Keratinocyte (primary cell): ENCODE measurements at regions not wholly inside any gene's neighbourhood (a gene's known extent, or its start where the extent isn't known, plus 50 kb on each side); places are given as distances from the start of the nearest gene placed in this dataset.

Experiments
- DNase-seq: peaks from one replicate; pipeline ENCODE4 v3.0.0-alpha.2; 2011; ENCODE audit warnings: low read depth, missing footprints, low spot score
- FAIRE-seq: peaks from 2 replicates; lab custom pipeline; 2011; peaks lifted over from hg19 to GRCh38; lab: Jason Lieb, UNC
- H2AFZ ChIP-seq: 2 replicates; pipeline ENCODE4 v1.6.0; 2012; ENCODE audit warnings: low read length, control low read depth, inconsistent platforms; ENCODE audit not compliant: control insufficient read depth
- H3K27ac ChIP-seq: 2 replicates; pipeline ENCODE4 v1.5.1; 2011; ENCODE audit warnings: low read length; ENCODE audit not compliant: control insufficient read depth, insufficient read depth
- H3K27me3 ChIP-seq: 3 replicates; pipeline ENCODE4 v1.6.0; 2011; ENCODE audit warnings: low read length; ENCODE audit not compliant: control insufficient read depth, insufficient read depth; ENCODE audit errors: extremely low read depth
- H3K36me3 ChIP-seq, 2 experiments: 2 replicates in 1 of 2; 3 replicates in 1 of 2; pipeline ENCODE4 v1.5.1; 2011; ENCODE audit warnings: low read length in 2 of 2, mild to moderate bottlenecking in 1 of 2; ENCODE audit not compliant: control insufficient read depth in 2 of 2, insufficient read depth in 2 of 2; ENCODE audit errors: extremely low read depth in 1 of 2
- H3K4me1 ChIP-seq: 3 replicates; pipeline ENCODE4 v1.5.1; 2011; ENCODE audit warnings: low read length; ENCODE audit not compliant: control insufficient read depth, insufficient read depth; ENCODE audit errors: extremely low read depth
- H3K4me2 ChIP-seq: 3 replicates; pipeline ENCODE4 v1.6.0; 2011; ENCODE audit warnings: low read depth, low read length; ENCODE audit not compliant: control insufficient read depth, insufficient read depth; ENCODE audit errors: extremely low read depth
- H3K4me3 ChIP-seq, 3 experiments: fragments of 200-600 bp in 1 of 3; sonication (generic) in 1 of 3; 2 replicates in 2 of 3; 3 replicates in 1 of 3; pipeline ENCODE4 v1.5.1; 2011 to 2016; ENCODE audit warnings: low read length in 3 of 3, mild to moderate bottlenecking in 3 of 3, control low read depth in 2 of 3, inconsistent platforms in 1 of 3, low read depth in 1 of 3, mixed read lengths in 1 of 3, mixed run types in 1 of 3, moderate library complexity in 1 of 3; ENCODE audit not compliant: control insufficient read depth in 2 of 3, insufficient read depth in 2 of 3; ENCODE audit errors: extremely low read depth in 1 of 3
- H3K79me2 ChIP-seq: 2 replicates; pipeline ENCODE4 v1.6.0; 2012; ENCODE audit warnings: low read length; ENCODE audit not compliant: control insufficient read depth, insufficient read depth
- H3K9ac ChIP-seq: 3 replicates; pipeline ENCODE4 v1.6.0; 2011; ENCODE audit warnings: low read length; ENCODE audit not compliant: control insufficient read depth, insufficient read depth; ENCODE audit errors: extremely low read depth
- H3K9me1 ChIP-seq: 3 replicates; pipeline ENCODE4 v1.6.0; 2011; ENCODE audit warnings: low read length; ENCODE audit not compliant: control insufficient read depth, insufficient read depth; ENCODE audit errors: extremely low read depth
- H3K9me3 ChIP-seq: 2 replicates; pipeline ENCODE4 v1.5.1; 2012; ENCODE audit warnings: low read depth, low read length; ENCODE audit not compliant: control insufficient read depth
- H4K20me1 ChIP-seq: 3 replicates; pipeline ENCODE4 v1.6.0; 2011; ENCODE audit warnings: low read length; ENCODE audit not compliant: control insufficient read depth, insufficient read depth; ENCODE audit errors: extremely low read depth
- CTCF ChIP-seq, 3 experiments: IDR thresholded peaks in 1 of 3; conservative IDR thresholded peaks in 1 of 3; optimal IDR thresholded peaks in 1 of 3; 2 replicates in 2 of 3; 3 replicates in 1 of 3; pipeline versions ENCODE3 to v1.5.1; 2011; ENCODE audit warnings: low read length in 3 of 3, mild to moderate bottlenecking in 3 of 3, moderate library complexity in 2 of 3, control low read depth in 1 of 3, inconsistent platforms in 1 of 3; ENCODE audit not compliant: insufficient read depth in 2 of 3; ENCODE audit errors: extremely low read depth in 1 of 3
- EZH2 ChIP-seq: IDR thresholded peaks from one replicate; pipeline ENCODE4 v1.6.1; 2012; ENCODE audit warnings: inconsistent platforms, mild to moderate bottlenecking, low read length, moderate library complexity
- dilution Hi-C: fragments of 300-500 bp; cut with MboI; formaldehyde crosslinking; loops from one replicate; pipeline ENCODE4 v1.7.0; 2020; ENCODE audit warnings: low sequenced_read_pairs; ENCODE audit not compliant: extremely low pct_ligation_motif_present

- H3K36me3 ChIP-seq, result no peaks in the 10 kb centered on the region
- FAIRE-seq (no peak), DNase-seq (no peak)
- no peak overlapping the region for H3K9ac ChIP-seq
- no peaks in the 10 kb centered on the region for H3K9me1 ChIP-seq
- H3K4me2 ChIP-seq, result no peak overlapping the region
- no peak for TF ChIP-seq CTCF (optimal IDR thresholded peaks at IDR 0.05 in 1 of 3, IDR thresholded peaks at IDR 0.05 in 1 of 3, conservative IDR thresholded peaks at IDR 0.05 in 1 of 3; ENCODE audit: extremely low read depth in 1 of 3, insufficient read depth in 2 of 3, low read length in 3 of 3)
- no peak overlapping the region for H2AFZ ChIP-seq
- H3K4me3 ChIP-seq, result no peak overlapping the region
- dilution Hi-C loops, result no loop called here
- no peaks in the 10 kb centered on the region for H3K79me2 ChIP-seq
- H3K9me3 ChIP-seq, result no peaks in the 10 kb centered on the region
- H4K20me1 ChIP-seq, result no peaks in the 10 kb centered on the region
- H3K27ac ChIP-seq, result no peak overlapping the region
- no peaks in the 10 kb centered on the region for H3K27me3 ChIP-seq
- H3K4me1 ChIP-seq, result no peaks in the 10 kb centered on the region
Measured at GRCh38 chr4:31108762-31109161, 388.6 kb downstream of the PCDH7 start.

DNA sequence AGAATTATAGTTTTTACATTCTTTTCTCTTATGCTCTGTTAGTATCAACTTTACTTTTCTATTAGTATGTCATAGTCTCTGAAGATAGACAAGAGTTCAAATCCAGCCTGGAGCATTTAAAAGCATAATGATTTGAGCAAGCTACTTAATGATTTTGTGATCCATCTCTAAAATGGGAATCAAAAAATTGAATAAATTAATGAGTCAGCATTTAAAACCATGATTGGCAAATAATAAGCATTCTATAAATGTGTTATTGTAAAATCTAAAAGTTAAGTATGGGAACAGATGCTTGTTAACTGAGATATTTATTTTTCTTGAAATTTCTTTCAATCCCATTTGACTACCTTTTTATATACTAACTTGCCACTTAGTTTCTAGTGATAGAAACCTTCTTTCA, 391.6 kb downstream of the PCDH7 start:
- H3K9me1 ChIP-seq, result no peaks in the 10 kb centered on the region
- H3K36me3 ChIP-seq, result no peaks in the 10 kb centered on the region
- H2AFZ ChIP-seq, result no peak overlapping the region
- no peaks in the 10 kb centered on the region for H3K9me3 ChIP-seq
- no peak overlapping the region for H3K4me3 ChIP-seq
- no peak overlapping the region for H3K27ac ChIP-seq
- FAIRE-seq (no peak), DNase-seq (no peak)
- no peaks in the 10 kb centered on the region for H3K27me3 ChIP-seq
- H3K4me2 ChIP-seq, result no peak overlapping the region
- no peaks in the 10 kb centered on the region for H4K20me1 ChIP-seq
- H3K9ac ChIP-seq, result no peak overlapping the region
- no peaks in the 10 kb centered on the region for H3K79me2 ChIP-seq
- TF ChIP-seq CTCF (optimal IDR thresholded peaks at IDR 0.05 in 1 of 3, IDR thresholded peaks at IDR 0.05 in 1 of 3, conservative IDR thresholded peaks at IDR 0.05 in 1 of 3; ENCODE audit: extremely low read depth in 1 of 3, insufficient read depth in 2 of 3, low read length in 3 of 3) (no peak), EZH2 (no peak)
- dilution Hi-C loops, result no loop called here
- H3K4me1 ChIP-seq, result no peaks in the 10 kb centered on the region
